NK-92 treated with Interleukin-12 subunit alpha and Interleukin-12 subunit beta, amount 100 ng/mL, for 24 hours (cell line): ENCODE measurements at regions not wholly inside any gene's neighbourhood (a gene's known extent, or its start where the extent isn't known, plus 50 kb on each side); places are given as distances from the start of the nearest gene placed in this dataset.
"Not testable (repeated sequence)": the region's sequence is repeated elsewhere in the genome, so short reads cannot be mapped to it uniquely, and the experiment has no call there.

Experiments
- DNase-seq: peaks from one replicate; lab custom pipeline; 2025; lab: John Stamatoyannopoulos, UW

DNA sequence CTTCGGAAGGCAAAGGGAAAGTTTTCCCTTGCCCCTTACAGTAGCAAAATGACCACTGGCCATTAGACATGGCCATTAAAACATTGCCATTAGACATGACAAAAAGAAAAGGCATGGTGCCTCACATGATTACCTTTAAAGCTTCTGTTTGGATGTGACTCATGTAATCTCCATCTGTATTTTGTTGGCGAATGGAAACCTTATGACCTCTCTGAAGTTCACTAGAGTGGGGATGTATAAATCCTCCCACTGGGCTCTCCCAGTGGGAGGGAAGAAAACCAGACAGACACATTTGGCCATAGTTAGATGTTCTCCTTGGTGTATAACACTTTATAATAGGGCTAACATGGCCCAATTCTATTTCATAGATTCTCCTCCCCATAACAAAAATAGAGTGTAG, 152.6 kb downstream of the MAGEB17 start:
- DNase-seq = no peak

DNA sequence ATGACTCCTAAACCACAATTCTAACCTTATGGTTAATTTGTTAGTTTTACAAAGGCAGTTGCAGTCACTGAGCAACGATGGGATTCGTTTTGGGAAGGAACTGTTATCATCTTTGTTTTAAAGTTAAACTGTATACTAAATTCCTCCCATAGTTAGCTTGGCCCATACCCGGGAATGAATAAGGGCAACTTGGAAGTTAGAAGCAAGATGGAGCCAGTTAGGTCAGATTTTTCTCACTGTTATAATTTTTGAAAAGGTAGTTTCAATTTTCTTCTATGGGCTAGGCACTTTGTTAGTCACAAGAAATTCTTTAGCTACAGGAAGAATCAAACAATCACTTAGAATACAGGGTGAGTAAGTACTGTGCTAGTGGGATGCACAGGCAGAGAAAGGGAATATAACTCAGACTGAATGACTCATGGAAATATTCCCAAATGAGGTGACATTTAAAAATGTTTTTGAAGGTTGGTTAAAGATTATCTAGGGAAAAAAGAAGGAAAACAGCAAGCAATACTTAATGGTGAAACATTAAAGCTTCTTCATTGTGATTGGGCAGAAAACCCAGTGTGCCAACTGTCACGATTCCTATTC, 153.6 kb downstream of the MAGEB17 start:
- DNase-seq = no peak

- no peak for DNase-seq
Measured at GRCh38 chrX:16333453-16333852, 166.2 kb downstream of the MAGEB17 start.

GRCh38 chrX:16335181-16335580, 167.9 kb downstream of the MAGEB17 start:
- no peak for DNase-seq

DNA sequence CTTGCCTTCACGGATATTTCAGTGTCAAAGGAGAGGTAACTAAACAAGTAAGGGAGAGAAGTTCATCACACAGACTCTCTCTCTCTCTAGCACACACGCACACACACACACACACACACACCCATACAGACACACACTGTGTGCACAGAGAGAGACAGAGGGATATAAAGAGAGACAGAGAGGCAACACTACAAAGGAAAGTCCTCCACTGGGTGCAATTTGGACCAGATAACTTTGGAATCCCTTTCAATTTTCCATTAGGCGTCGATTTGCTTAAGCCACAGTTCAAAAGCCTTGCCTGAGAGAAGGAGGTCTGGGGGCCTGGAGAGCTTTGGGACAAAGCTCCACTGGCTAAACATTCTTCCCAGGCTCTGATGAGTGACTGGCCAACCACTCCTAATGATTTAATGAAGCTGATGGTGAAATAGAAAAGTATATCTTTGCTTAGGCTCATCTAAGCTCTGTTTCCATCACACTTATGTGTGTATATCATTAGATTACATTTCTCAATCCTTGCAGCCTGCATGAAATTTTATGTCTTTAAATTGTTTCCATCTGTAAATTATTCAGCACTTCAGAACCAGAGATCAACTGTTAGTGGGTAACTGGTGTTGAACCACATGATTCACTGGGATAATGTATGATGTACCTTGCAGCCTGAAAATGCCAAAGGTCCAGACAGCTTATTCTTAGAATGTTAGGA, 180.8 kb downstream of the MAGEB17 start:
- DNase-seq = no peak

DNA sequence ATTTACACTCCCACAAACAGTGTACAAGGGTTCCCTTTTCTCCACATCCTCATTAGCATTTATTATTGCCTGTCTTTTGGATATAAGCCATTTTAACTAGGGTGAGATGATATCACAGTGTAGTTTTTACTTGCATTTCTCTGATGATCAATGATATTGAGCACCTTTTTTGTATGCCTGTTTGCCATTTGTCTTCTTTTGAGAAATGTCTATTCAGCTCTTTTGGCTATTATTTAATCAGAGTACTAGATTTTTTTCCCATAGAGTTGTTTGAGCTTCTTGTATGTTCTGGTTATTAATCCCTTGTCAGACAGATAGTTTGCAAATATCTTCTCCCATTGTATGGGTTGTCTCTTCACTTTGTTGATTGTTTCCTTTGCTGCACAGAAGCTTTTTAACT, 190.6 kb downstream of the MAGEB17 start:
- DNase-seq = no peak

DNA sequence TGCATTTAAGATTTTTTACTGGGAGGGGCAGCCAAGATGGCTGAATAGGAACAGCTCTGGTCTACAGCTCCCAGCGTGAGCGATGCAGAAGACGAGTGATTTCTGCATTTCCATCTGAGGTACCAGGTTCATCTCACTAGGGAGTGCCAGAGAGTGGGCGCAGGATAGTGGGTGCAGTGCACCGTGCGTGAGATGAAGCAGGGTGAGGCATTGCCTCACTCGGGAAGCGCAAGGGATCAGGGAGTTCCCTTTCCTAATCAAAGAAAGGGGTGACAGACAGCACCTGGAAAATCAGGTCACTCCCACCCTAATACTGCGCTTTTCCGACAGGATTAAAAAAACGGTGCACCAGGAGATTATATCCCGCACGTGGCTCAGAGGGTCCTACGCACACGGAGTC, 192.8 kb downstream of the MAGEB17 start:
- not testable (repeated sequence) for DNase-seq

GRCh38 chrX:16368696-16369095, 201.4 kb downstream of the MAGEB17 start:
- DNase-seq = no peak

DNA sequence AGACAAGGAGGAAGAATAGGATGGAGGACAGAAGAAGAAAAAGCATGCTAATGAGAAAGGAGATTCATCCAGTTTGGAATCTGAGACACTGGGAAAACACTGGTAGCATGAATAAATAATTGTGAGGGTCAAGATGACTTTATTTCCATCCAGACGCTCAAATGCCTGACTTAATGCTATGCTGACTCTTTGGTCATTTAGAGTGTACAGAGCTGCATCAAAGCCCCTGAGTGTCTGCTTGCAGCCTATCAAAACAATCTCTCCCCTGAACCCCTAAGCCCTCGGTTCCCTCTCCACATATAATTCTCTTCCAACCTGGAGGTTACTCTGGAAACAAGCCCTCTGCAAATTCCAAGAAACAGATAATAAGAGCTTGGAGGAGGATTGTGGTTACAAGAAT, 208.8 kb downstream of the MAGEB17 start:
- no peak for DNase-seq

GRCh38 chrX:16386126-16386525, 218.8 kb downstream of the MAGEB17 start:
- no peak for DNase-seq

- no peak for DNase-seq
Measured at GRCh38 chrX:16392597-16392996, 225.3 kb downstream of the MAGEB17 start.

DNA sequence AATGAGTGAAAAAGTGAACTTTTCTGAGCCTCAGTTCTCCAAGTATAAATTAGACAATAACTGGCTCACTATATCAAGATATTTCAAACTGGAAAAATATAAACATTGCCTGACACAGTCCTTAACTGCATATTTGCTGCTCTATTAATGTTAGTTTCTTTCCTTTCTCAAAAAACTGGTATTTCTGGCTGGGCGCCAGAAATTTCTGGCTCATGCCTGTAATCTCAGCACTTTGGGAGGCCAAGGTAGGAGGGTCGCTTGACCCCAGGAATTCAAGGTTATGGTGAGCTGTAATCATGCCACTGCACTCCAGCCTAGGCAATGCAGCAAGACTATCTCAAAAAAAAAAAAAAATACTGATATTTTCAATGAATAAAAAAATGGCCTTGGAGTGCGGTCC, 227.0 kb downstream of the MAGEB17 start:
- no peak for DNase-seq

DNA sequence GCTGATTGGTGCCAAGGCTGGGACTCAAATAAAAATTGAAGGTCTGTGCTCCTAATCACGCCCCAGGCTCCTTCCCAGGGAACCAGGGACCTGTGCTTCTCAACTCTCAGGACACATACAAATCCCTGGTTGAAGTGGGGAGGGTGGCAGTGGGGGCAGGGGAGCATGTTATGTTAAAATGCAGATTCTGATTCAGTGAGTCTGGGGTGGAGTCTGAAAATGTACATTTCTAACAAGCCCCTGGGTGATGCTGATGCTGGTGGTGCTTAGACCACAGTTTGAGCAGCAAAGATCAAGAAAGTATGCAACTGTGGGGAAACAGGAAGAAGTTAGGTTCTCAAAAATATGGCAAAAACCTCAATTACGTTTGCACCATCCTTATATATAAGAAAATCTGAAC, 236.5 kb downstream of the MAGEB17 start:
- DNase-seq = no peak

- no peak for DNase-seq
Measured at GRCh38 chrX:16416588-16416987, 233.4 kb upstream of the S100G start.

DNA sequence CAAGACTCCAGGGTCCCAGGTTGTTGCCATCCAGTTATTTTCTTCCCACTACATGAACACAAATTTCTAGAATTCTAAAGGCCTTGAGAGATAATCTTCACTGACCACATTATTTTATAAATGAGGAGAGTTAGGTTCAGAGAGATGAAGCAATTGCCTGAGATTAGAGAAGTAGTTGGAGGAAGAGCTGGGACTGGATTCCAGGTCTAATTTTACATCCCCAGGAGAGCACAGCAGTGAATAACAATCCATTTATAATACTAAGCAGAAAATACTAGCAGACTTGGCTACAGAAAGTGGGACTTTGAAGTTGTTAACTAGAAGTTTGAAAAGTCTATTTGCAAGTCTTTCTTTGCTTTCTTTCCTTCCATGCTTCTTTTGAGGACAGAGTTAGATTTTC, 231.3 kb upstream of the S100G start:
- no peak for DNase-seq

DNA sequence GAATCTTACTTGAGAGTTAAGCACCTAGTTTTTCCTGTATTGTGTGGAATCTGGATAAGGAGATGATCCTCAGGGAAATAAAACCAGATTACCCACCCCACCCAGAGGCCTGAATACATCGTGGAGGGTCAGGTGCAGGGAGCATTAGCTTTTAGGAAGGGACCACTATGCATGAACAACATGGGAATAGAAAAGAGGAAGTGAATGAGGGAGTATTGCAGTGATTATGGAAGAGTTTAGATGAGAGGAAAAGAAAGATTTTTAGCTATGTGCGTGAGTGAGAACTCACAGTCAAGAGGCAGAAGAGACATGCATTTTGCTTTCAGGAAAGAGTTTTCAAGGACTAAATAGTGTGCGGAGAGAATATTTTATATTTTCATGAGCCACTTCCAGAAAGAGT, 222.3 kb upstream of the S100G start:
- no peak for DNase-seq

DNA sequence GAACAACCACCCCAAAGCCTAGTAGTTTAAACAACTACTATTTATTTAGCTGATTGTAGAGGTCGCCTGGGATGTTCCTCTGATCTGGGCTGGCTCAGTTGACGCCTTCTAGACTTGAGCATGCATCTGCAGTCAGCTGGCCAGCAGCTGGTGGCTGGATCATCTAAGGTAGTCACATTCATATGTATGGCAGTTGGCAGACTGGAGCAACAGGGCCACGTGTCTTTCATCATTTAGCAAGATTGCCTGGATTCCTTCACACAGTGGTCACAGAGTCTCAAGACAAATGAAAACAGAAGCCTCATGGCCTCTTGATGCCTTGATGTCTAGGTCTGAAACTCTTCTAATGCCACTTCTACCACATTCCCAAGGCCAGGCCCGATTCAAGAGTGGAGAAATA, 220.6 kb upstream of the S100G start:
- DNase-seq = no peak

GRCh38 chrX:16431266-16431665, 218.7 kb upstream of the S100G start:
- no peak for DNase-seq

- DNase-seq = no peak
Measured at GRCh38 chrX:16433021-16433420, 216.9 kb upstream of the S100G start.

- DNase-seq = no peak
Measured at GRCh38 chrX:16435399-16435986, 214.5 kb upstream of the S100G start.

GRCh38 chrX:16436348-16437188, 213.4 kb upstream of the S100G start:
- peak; percentile 3 for DNase-seq

DNA sequence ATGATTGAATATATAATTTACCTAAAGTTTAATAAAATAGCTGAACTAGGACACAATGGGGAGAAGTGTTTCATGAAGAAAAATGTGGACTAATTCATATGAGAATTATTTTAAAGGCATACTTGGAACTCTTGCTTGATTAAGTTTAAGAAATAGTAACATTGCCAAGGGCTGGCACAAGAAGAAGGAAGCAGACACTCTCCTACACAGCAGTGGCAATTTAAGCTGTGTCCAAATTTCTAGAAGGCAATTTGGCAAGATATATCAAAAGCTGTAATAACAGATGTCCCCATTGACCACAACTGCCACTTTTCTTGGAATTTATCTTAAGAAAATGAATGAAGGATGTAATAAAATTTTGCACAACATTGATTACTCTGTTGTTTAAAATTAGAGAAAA, 209.5 kb upstream of the S100G start:
- DNase-seq = no peak

DNA sequence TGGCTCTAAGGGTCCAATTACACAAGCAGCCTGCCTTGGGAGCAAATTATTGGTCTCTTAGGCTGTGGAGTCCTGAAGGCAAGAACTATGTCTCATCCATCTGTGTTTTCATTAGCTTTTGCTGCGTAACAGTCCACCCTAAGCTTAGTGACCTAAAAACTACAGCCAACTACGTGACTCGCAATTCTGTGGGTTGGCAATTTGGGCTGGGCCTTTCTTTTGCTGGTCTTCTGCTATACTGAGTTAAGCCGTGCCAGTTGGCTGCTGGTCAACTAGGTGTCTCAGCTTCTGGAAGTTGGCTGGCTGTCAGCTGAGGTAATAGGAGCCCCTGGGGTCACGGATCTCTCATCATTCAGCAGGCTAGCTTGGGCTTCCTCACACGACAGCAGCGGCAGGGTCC, 205.6 kb upstream of the S100G start:
- no peak for DNase-seq
